ENCODE measurements at regions not wholly inside any gene's neighbourhood (a gene's known extent, or its start where the extent isn't known, plus 50 kb on each side); places are given as distances from the start of the nearest gene placed in this dataset.

GRCh38 chr13:57784633-57785032, 153.1 kb downstream of the PCDH17 start:
- no peak for DNase-seq (ENCODE audit: low read depth)
- no peak for TF ChIP-seq CTCF (conservative IDR thresholded peaks at IDR 0.05; ENCODE audit: low read depth, low read length)
- H3K4me3 ChIP-seq (ENCODE audit: low read length): no peak overlapping the region

- no peak for TF ChIP-seq CTCF (conservative IDR thresholded peaks at IDR 0.05; ENCODE audit: low read depth, low read length)
- peak; percentile 63 for DNase-seq (ENCODE audit: low read depth)
- peak overlapping the region; percentile 44 for H3K4me3 ChIP-seq (ENCODE audit: low read length)
Measured at GRCh38 chr13:57787058-57787791, 155.7 kb downstream of the PCDH17 start.

- DNase-seq (ENCODE audit: low read depth): no peak
Measured at GRCh38 chr13:57799624-57800023, 168.1 kb downstream of the PCDH17 start.

GRCh38 chr13:57813651-57814050, 182.1 kb downstream of the PCDH17 start:
- DNase-seq (ENCODE audit: low read depth): peak; percentile 60
- no peak overlapping the region for H3K4me3 ChIP-seq (ENCODE audit: low read length)
- TF ChIP-seq CTCF (conservative IDR thresholded peaks at IDR 0.05; ENCODE audit: low read depth, low read length): no peak

More at GRCh38 chr13:57799624-57800023, 168.1 kb downstream of the PCDH17 start:
- TF ChIP-seq CTCF (conservative IDR thresholded peaks at IDR 0.05; ENCODE audit: low read depth, low read length): no peak
- no peak overlapping the region for H3K4me3 ChIP-seq (ENCODE audit: low read length)

- no peak overlapping the region for H3K4me3 ChIP-seq (ENCODE audit: low read length)
- no peak for DNase-seq (ENCODE audit: low read depth)
- no peak for TF ChIP-seq CTCF (conservative IDR thresholded peaks at IDR 0.05; ENCODE audit: low read depth, low read length)
Measured at GRCh38 chr13:57815600-57815999, 184.1 kb downstream of the PCDH17 start.

GRCh38 chr13:57820924-57821323, 189.4 kb downstream of the PCDH17 start:
- DNase-seq (ENCODE audit: low read depth): no peak
- no peak overlapping the region for H3K4me3 ChIP-seq (ENCODE audit: low read length)
- TF ChIP-seq CTCF (conservative IDR thresholded peaks at IDR 0.05; ENCODE audit: low read depth, low read length): no peak

GRCh38 chr13:57823704-57824103, 192.2 kb downstream of the PCDH17 start:
- DNase-seq (ENCODE audit: low read depth): no peak
- TF ChIP-seq CTCF (conservative IDR thresholded peaks at IDR 0.05; ENCODE audit: low read depth, low read length): no peak
- no peak overlapping the region for H3K4me3 ChIP-seq (ENCODE audit: low read length)
